CD4-positive, alpha-beta T cell treated with Interleukin-2 at 100 ng/mL for 4 hours (primary cell): ENCODE measurements at regions not wholly inside any gene's neighbourhood (a gene's known extent, or its start where the extent isn't known, plus 50 kb on each side); places are given as distances from the start of the nearest gene placed in this dataset.
"Not testable (repeated sequence)": the region's sequence is repeated elsewhere in the genome, so short reads cannot be mapped to it uniquely, and the experiment has no call there.

Experiments
- DNase-seq: peaks from one replicate; pipeline ENCODE4 v3.0.0-alpha.2; 2020; ENCODE audit warnings: low spot score

- DNase-seq = not testable (repeated sequence)
Measured at GRCh38 chr6:28623242-28623641, 97.6 kb downstream of the GPX5 start.

DNA sequence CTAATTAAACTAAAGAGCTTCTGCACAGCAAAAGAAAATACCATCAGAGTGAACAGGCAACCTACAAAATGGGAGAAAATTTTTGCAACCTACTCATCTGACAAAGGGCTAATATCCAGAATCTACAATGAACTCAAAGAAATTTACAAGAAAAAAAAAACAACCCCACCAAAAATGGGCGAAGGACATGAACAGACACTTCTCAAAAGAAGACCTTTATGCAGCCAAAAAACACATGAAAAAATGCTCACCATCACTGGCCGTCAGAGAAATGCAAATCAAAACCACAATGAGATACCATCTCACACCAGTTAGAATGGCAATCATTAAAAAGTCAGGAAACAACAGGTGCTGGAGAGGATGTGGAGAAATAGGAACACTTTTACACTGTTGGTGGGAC, 100.7 kb downstream of the GPX5 start:
- not testable (repeated sequence) for DNase-seq

DNA sequence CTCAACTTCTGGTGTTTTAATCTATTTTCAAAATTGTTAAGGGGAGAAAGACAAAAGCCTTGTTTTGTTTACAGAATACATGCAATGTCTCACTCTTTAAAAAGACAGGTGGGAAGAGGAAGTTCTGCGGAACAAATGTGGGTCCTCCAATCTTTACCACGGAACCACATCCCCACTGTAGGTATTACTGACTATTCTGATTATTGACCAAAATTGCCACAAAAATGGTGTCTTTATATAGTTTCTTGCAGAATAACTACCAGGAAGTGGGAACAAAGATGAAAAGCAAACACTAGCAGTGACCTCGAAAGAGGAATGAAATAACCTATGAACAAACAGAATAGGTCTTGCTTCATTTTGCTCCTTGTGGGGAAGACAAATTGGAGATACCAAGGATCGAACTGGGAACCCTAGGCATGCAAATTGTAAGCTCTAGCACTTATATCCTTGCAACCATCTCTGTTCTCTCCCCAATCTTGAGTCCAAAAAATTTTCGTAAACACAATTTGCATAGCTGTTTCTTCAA, 106.7 kb downstream of the GPX5 start:
- no peak for DNase-seq

DNA sequence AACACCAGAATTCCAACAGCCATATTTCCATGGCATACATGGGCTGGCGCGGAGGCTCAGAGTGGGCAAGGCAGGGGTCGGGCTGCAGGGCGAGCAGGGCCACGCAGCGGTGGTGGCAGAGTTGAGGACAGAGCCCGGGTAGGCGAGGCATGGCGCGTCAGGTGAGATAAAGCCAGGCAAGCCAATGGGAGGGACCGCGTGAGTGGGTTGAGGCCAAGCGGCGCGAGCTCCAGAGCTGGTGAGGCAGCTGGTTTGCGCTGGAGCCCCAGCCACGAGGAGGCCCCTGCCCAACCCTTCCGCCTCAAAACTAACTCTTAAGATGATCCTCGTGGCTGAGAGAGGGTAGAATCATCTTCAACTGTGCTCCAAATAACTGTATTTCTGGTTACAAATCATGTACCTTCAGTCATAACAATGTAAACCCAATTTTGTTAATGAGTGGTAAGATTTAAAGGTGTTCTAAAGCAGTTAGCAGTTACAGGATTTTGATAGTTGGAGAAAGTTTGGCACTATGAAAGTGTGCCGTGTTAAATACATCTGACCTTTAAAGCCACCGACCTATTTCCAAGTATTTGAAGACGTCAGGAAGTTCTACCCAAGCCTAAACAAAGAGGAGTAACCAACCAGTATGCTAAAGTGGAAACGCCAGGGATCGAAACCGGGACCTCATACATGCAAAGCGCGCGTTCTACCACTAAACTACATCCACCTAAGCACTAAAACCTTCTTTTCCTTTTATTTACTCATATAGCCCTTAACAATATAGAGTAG, 107.9 kb downstream of the GPX5 start:
- DNase-seq = no peak

DNA sequence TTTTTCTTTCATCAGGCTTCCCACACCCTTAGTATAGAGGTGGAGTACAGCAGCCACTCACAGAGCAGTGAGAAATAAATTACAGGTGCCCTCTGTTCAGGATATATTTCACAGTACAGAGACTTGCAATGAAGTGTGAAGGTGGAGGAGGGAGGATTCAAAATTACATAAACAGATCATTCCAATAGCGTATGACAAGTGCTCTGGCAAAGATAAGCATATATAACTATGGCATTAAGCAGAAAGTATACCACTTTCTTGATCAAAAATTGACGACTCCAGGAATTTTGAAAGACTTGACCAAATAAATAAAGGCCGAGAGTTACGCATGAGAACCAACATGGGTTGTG, 108.7 kb downstream of the GPX5 start:
- no peak for DNase-seq

- no peak for DNase-seq
Measured at GRCh38 chr6:28634761-28635546, 109.3 kb downstream of the GPX5 start.

DNA sequence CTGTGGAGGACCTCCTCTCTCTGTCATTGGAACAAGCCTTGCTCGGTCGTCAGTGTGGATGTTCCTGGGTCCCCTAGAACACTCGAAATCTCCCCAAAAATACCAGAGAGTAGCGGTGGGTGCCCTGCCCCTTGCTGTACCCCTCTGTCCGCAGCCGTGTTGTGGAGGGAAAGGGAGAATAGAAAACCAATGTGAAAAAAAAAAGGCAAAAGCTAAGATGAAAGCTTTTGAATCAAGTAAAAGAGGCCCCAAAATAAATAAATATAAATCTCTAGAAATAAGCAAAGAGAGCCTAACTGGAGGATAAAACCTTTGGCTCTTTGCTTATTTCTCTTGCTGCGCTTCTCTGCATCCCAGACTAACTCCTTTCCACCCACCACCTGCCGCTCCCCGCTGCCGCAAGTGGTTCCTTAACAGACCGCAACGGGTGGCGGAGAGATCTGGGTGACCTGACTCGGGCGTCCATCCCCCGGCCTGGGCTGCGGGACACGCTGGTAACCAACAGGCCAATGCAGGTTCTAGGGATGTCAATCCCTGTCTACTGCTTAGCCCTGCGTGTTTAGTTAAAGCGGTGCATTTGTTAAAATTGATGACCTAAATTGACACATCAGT, 110.0 kb downstream of the GPX5 start:
- no peak for DNase-seq

- no peak for DNase-seq
Measured at GRCh38 chr6:28638787-28639430, 113.2 kb downstream of the GPX5 start.

GRCh38 chr6:28639445-28640290, 114.0 kb downstream of the GPX5 start:
- not testable (repeated sequence) for DNase-seq

GRCh38 chr6:28643017-28643740, 117.5 kb downstream of the GPX5 start:
- DNase-seq = no peak

DNA sequence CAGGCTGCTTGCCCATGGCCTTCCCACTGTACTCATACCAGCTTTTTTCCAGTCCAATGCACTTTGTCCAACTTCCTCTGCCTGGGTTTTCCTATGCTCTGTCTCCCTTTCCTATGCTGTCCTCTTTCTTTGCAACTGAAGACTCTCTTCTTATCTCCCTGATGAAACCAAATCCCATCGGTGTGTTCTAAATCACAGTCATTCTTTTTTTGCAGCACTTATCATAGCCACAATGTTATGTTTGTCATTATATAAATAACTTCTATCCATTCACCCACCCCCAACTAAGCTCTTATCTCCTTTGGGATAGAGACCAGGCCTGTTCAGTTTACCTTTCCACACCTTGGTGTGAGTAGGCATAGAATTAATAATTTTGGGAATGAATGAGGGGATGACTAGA, 121.0 kb downstream of the GPX5 start:
- no peak for DNase-seq

- peak; percentile 5 for DNase-seq
Measured at GRCh38 chr6:28648035-28648877, 122.6 kb downstream of the GPX5 start.

DNA sequence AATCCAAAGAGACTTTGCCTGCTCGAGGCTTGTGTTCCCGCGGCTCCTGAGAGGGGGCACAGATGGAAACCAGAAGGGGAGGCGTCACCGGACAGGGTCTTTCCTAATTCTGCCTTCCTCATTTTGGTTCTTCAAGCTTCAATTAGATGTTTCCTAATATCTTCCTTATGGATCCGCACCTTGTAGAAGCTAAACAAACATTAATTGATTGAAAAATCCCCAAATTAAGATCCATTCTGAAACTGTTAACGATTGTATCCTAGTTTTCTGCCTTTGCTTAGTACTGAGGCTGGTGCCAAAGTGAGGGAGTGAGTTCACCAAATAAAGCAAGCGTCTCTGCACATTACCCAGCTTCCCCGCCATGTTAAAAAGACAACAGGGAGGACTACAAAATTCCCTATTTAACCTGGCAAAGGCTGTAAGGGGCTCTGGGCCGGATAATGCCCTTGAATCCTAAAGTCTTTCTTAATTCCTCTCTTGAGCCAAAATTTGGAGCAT, 123.2 kb downstream of the GPX5 start:
- DNase-seq = no peak

- no peak for DNase-seq
Measured at GRCh38 chr6:28651161-28651560, 125.5 kb downstream of the GPX5 start.

- DNase-seq = no peak
Measured at GRCh38 chr6:28653876-28654275, 128.2 kb downstream of the GPX5 start.

- no peak for DNase-seq
Measured at GRCh38 chr6:28655164-28655563, 129.5 kb downstream of the GPX5 start.

DNA sequence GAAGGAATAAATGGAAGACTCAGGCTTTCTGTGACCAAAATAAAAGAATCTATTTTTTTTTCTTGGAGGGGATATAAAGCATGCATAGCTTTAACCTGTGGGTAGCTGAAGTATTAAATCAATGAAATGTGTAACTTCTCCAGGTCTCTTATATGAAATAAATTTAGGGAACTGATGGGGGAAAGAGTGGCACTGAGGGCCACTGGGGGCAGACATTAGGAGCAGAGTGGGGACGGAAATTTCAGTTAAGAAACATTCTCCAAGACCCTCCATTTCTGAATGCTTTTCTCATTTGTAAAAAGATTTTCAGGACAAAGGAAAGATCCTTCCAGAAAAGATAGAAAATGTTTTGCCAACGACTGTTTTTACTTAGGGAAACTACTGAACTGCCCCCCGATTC, 131.0 kb downstream of the GPX5 start:
- DNase-seq = no peak

DNA sequence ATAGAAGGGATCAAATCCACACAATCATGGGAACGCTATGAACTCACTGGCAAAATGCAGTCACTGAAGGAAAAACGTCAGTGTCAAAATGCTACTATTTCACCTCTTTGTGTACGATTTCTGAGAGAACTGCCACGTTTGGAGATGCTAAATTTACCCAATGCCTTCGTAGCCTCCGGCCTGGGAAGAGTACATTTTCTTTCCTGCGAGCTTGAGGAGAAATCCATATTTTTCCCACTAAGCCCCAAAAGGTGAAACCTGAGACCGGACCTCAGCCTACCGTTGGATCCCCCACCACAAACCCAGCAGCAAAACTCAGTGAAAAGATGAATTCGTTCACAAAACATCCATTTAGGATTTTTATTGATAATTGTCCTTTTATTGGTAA, 131.7 kb downstream of the GPX5 start:
- no peak for DNase-seq

GRCh38 chr6:28657769-28658465, 132.2 kb downstream of the GPX5 start:
- peak; percentile 18 for DNase-seq
